ENCODE measurements at regions not wholly inside any gene's neighbourhood (a gene's known extent, or its start where the extent isn't known, plus 50 kb on each side); places are given as distances from the start of the nearest gene placed in this dataset.
"Not testable (repeated sequence)": the region's sequence is repeated elsewhere in the genome, so short reads cannot be mapped to it uniquely, and the experiment has no call there.

DNA sequence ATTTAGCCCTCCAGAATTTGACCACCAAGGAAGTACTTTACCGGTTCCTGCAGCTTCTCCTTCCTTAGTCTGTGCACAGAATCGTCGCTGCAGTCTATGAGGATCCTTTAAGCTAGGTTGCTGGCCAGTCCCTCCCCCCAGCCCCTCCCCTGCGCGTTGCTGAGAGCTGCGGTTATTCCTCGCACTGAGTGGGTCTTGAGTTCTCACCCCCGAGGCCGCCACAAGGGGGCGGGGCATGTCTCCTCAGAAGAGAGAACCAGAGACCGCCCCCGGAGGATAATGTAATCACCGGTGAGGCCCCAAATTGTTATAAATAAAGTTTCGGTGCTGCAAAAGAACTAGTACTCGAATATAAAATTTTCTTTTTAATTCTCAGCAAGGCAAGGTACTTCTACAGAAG, 1184.9 kb upstream of the CDH2 start:
- no peaks in the 10 kb centered on the region for H3K27me3 Mint-ChIP-seq
- H3K36me3 Mint-ChIP-seq (ENCODE audit: low read depth), result no peaks in the 10 kb centered on the region
- H3K27ac Mint-ChIP-seq, result no peak overlapping the region
- peaks cover 14% of the 10 kb centered on the region for H3K9me3 Mint-ChIP-seq
- no peak overlapping the region for H3K4me3 Mint-ChIP-seq
- no peak for DNase-seq
- ATAC-seq (ENCODE audit: low read depth), result no peak
- TF ChIP-seq, protein P1, sequence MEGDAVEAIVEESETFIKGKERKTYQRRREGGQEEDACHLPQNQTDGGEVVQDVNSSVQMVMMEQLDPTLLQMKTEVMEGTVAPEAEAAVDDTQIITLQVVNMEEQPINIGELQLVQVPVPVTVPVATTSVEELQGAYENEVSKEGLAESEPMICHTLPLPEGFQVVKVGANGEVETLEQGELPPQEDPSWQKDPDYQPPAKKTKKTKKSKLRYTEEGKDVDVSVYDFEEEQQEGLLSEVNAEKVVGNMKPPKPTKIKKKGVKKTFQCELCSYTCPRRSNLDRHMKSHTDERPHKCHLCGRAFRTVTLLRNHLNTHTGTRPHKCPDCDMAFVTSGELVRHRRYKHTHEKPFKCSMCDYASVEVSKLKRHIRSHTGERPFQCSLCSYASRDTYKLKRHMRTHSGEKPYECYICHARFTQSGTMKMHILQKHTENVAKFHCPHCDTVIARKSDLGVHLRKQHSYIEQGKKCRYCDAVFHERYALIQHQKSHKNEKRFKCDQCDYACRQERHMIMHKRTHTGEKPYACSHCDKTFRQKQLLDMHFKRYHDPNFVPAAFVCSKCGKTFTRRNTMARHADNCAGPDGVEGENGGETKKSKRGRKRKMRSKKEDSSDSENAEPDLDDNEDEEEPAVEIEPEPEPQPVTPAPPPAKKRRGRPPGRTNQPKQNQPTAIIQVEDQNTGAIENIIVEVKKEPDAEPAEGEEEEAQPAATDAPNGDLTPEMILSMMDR (IDR thresholded peaks at IDR 0.05), result no peak
- ChIA-PET CTCF (no interaction called here), POLR2A (no interaction called here)
- intact Hi-C loops (cut with micrococcal nuclease), result no loop called here
- no peaks in the 10 kb centered on the region for H3K4me1 Mint-ChIP-seq

GRCh38 chr18:29360659-29361058, 1183.7 kb upstream of the CDH2 start:
- H3K36me3 Mint-ChIP-seq (ENCODE audit: low read depth); H3K27ac Mint-ChIP-seq; H3K27me3 Mint-ChIP-seq; CTCF ChIA-PET; ATAC-seq (ENCODE audit: low read depth); H3K4me3 Mint-ChIP-seq; intact Hi-C loops (cut with micrococcal nuclease); POLR2A ChIA-PET; DNase-seq; H3K4me1 Mint-ChIP-seq: not testable (repeated sequence)
- peaks cover 17% of the 10 kb centered on the region for H3K9me3 Mint-ChIP-seq

- H3K4me1 Mint-ChIP-seq; DNase-seq; ATAC-seq (ENCODE audit: low read depth); H3K27me3 Mint-ChIP-seq; H3K36me3 Mint-ChIP-seq (ENCODE audit: low read depth); POLR2A ChIA-PET; CTCF ChIA-PET; H3K4me3 Mint-ChIP-seq; H3K27ac Mint-ChIP-seq; intact Hi-C loops (cut with micrococcal nuclease): not testable (repeated sequence)
- H3K9me3 Mint-ChIP-seq, result peaks cover 22% of the 10 kb centered on the region
Measured at GRCh38 chr18:29359222-29359621, 1182.3 kb upstream of the CDH2 start.

DNA sequence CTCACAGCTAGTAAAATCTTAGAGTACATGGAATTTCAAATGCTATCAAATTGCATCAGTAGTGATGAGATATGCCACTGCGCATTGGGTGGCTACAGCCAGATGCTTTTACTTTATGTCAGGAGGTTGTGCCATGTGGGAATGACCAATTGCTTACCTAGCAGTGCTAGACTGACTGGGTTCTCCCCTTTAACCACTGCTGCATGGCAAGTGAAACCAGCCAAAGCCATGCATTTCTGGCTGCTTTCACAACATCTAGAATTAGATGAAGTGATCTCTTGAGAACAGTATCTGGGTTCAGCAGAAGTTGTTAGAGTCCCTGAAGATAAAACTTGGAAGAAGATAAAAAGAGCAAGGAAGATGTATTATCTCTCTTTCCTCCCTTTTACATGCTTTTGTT, 1174.2 kb upstream of the CDH2 start:
- Mint-ChIP-seq H3K27ac (no peak overlapping the region), H3K36me3 (ENCODE audit: low read depth) (no peaks in the 10 kb centered on the region), H3K27me3 (no peaks in the 10 kb centered on the region), H3K9me3 (peaks cover 11% of the 10 kb centered on the region), H3K4me1 (no peaks in the 10 kb centered on the region), H3K4me3 (no peak overlapping the region)
- TF ChIP-seq, protein P1 (IDR thresholded peaks at IDR 0.05), result no peak
- ChIA-PET POLR2A (no interaction called here), CTCF (no interaction called here)
- ATAC-seq (ENCODE audit: low read depth) (no peak), DNase-seq (no peak)
- intact Hi-C loops (cut with micrococcal nuclease), result no loop called here

DNA sequence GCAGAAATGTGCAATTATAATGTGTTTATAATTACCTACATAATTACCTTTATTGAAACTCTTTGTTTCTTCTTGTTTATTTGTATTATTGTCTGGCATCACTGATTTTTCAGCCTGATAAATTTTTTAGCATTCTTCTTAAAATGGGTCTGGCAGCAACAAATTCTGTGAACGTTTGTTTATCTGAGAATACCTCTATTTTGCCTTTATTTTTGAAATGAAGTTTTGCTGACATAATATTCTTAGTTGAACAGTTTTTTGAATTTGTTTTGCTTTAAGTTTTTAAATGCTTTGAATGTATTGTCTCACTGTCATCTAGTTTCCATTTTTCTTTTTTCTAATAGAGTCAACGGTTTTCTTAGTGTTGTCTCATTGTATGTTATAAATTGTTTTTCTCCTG, 1152.0 kb upstream of the CDH2 start:
- Mint-ChIP-seq H3K4me1 (no peaks in the 10 kb centered on the region), H3K4me3 (no peak overlapping the region), H3K36me3 (ENCODE audit: low read depth) (no peaks in the 10 kb centered on the region), H3K9me3 (peaks cover 13% of the 10 kb centered on the region), H3K27me3 (no peaks in the 10 kb centered on the region), H3K27ac (no peak overlapping the region)
- ChIA-PET CTCF (no interaction called here), POLR2A (no interaction called here)
- no peak for ATAC-seq (ENCODE audit: low read depth)
- DNase-seq, result no peak
- intact Hi-C loops (cut with micrococcal nuclease), result no loop called here
- TF ChIP-seq, protein P1 (IDR thresholded peaks at IDR 0.05), result no peak

DNA sequence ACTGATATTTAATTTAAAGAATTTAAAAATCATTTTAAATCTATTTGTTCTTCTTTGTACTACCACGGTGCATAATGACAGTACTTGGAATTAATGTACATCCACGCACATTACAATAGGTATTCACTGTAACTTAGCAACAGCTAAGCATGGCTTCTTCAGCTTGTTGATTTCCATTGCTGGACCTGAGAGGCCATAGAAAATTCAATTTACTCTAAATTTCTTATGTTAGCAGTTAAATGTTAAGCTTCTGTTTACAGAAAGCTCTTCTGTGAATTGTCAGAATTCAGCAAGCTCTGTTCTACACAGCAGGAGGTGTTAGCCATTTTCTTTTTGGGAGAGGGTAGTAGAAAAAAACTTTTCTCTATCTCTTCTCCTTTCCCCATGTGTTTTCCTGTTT, 1149.3 kb upstream of the CDH2 start:
- CTCF ChIA-PET, result no interaction called here
- H3K4me1 Mint-ChIP-seq, result no peaks in the 10 kb centered on the region
- H3K27me3 Mint-ChIP-seq, result no peaks in the 10 kb centered on the region
- H3K9me3 Mint-ChIP-seq, result peaks cover 14% of the 10 kb centered on the region
- H3K36me3 Mint-ChIP-seq (ENCODE audit: low read depth), result no peaks in the 10 kb centered on the region
- intact Hi-C loops (cut with micrococcal nuclease), result no loop called here
- no peak overlapping the region for H3K27ac Mint-ChIP-seq
- DNase-seq, result no peak
- TF ChIP-seq, protein P1 (IDR thresholded peaks at IDR 0.05), result no peak
- POLR2A ChIA-PET, result no interaction called here
- no peak overlapping the region for H3K4me3 Mint-ChIP-seq
- no peak for ATAC-seq (ENCODE audit: low read depth)
